NCI-H345 treated with DMSO at 0.1 percent for 48 hours (cell line): ENCODE measurements at regions not wholly inside any gene's neighbourhood (a gene's known extent, or its start where the extent isn't known, plus 50 kb on each side); places are given as distances from the start of the nearest gene placed in this dataset.

Experiments used
- DNase-seq: peaks from one replicate; lab custom pipeline; 2025; ENCODE audit not compliant: unreplicated experiment; lab: John Stamatoyannopoulos, UW

- peak; percentile 45 for DNase-seq
These were observed 570.1 kb downstream of the PLCL1 start for GRCh38 chr2:198374375-198375082.

GRCh38 chr2:198371921-198372543 lies 567.6 kb downstream of the PLCL1 start:
- DNase-seq: no peak

- DNase-seq: no peak
These were observed 566.9 kb downstream of the PLCL1 start for GRCh38 chr2:198371329-198371728.

GRCh38 chr2:198368089-198368488 lies 563.7 kb downstream of the PLCL1 start:
- no peak for DNase-seq

GRCh38 chr2:198362740-198363139 lies 558.3 kb downstream of the PLCL1 start:
- no peak for DNase-seq

GRCh38 chr2:198359308-198359707 lies 554.9 kb downstream of the PLCL1 start:
- DNase-seq: no peak

- DNase-seq: no peak
These were observed 551.8 kb downstream of the PLCL1 start for GRCh38 chr2:198356157-198356556.

- DNase-seq: no peak
These were observed 547.3 kb downstream of the PLCL1 start for GRCh38 chr2:198351647-198352046.

- no peak for DNase-seq
These were observed 543.6 kb downstream of the PLCL1 start for GRCh38 chr2:198347946-198348345.

GRCh38 chr2:198347349-198347748 lies 543.0 kb downstream of the PLCL1 start:
- DNase-seq: no peak

GRCh38 chr2:198343471-198343870 lies 539.1 kb downstream of the PLCL1 start:
- no peak for DNase-seq

- DNase-seq: no peak
These were observed 536.5 kb downstream of the PLCL1 start for GRCh38 chr2:198340846-198341245.

GRCh38 chr2:198339116-198339515 lies 534.7 kb downstream of the PLCL1 start:
- DNase-seq: no peak

- no peak for DNase-seq
These were observed 533.0 kb downstream of the PLCL1 start for GRCh38 chr2:198337368-198337767.

GRCh38 chr2:198328454-198328853 lies 524.1 kb downstream of the PLCL1 start:
- no peak for DNase-seq

- no peak for DNase-seq
These were observed 523.1 kb downstream of the PLCL1 start for GRCh38 chr2:198327526-198327925.

- no peak for DNase-seq
These were observed 522.0 kb downstream of the PLCL1 start for GRCh38 chr2:198326431-198326830.

- no peak for DNase-seq
These were observed 521.0 kb downstream of the PLCL1 start for GRCh38 chr2:198325359-198325758.

GRCh38 chr2:198324071-198324470 lies 519.7 kb downstream of the PLCL1 start:
- DNase-seq: no peak

GRCh38 chr2:198322275-198322674 lies 517.9 kb downstream of the PLCL1 start:
- DNase-seq: no peak

- no peak for DNase-seq
These were observed 517.2 kb downstream of the PLCL1 start for GRCh38 chr2:198321522-198322088.

GRCh38 chr2:198316852-198317396 lies 512.5 kb downstream of the PLCL1 start:
- no peak for DNase-seq
